ENCODE measurements at regions not wholly inside any gene's neighbourhood (a gene's known extent, or its start where the extent isn't known, plus 50 kb on each side); places are given as distances from the start of the nearest gene placed in this dataset.

DNA sequence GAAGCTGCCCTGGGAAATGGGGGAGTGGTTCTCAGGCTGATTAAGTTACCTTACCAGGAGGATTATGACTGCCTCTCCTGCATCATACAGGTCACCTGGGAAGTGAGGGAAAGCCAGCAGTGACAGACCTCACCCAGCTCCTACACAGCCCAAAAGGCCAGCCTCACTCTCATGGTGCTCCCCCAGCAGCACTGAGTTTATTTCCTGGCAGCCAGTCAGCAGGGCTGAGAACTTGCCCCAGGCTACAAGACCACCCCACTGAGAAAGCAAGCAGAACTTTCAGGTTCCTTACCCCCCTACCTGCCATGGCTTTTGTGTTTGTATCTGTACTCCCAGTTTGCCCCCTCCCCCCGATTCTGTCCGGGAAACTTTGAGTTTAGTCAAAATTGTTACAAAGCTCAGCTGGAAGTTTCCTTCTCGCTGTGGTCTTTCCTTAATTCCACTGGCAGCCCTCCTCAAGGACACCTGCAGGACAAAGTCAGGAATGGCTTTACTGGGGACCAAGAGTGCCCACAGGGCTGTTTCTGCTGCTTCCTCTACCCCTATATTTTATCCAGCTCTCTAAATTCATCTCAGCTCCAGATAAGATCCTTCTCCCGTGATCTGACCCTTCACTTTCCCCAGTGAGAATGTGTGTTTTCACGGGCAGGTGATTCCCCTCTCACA, 649.8 kb upstream of the MBL2 start:
- no peak for TF ChIP-seq RAD21 (conservative IDR thresholded peaks at IDR 0.05)
- TF ChIP-seq, protein P1, sequence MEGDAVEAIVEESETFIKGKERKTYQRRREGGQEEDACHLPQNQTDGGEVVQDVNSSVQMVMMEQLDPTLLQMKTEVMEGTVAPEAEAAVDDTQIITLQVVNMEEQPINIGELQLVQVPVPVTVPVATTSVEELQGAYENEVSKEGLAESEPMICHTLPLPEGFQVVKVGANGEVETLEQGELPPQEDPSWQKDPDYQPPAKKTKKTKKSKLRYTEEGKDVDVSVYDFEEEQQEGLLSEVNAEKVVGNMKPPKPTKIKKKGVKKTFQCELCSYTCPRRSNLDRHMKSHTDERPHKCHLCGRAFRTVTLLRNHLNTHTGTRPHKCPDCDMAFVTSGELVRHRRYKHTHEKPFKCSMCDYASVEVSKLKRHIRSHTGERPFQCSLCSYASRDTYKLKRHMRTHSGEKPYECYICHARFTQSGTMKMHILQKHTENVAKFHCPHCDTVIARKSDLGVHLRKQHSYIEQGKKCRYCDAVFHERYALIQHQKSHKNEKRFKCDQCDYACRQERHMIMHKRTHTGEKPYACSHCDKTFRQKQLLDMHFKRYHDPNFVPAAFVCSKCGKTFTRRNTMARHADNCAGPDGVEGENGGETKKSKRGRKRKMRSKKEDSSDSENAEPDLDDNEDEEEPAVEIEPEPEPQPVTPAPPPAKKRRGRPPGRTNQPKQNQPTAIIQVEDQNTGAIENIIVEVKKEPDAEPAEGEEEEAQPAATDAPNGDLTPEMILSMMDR (IDR thresholded peaks at IDR 0.05; ENCODE audit: poor library complexity, severe bottlenecking): no peak
- no peak for TF ChIP-seq POLR2AphosphoS5 (IDR thresholded peaks at IDR 0.05)
- TF ChIP-seq EZH2 (IDR thresholded peaks at IDR 0.05; ENCODE audit: borderline replicate concordance, insufficient read depth, low read length, poor library complexity, severe bottlenecking): no peak
- TF ChIP-seq, protein P2, sequence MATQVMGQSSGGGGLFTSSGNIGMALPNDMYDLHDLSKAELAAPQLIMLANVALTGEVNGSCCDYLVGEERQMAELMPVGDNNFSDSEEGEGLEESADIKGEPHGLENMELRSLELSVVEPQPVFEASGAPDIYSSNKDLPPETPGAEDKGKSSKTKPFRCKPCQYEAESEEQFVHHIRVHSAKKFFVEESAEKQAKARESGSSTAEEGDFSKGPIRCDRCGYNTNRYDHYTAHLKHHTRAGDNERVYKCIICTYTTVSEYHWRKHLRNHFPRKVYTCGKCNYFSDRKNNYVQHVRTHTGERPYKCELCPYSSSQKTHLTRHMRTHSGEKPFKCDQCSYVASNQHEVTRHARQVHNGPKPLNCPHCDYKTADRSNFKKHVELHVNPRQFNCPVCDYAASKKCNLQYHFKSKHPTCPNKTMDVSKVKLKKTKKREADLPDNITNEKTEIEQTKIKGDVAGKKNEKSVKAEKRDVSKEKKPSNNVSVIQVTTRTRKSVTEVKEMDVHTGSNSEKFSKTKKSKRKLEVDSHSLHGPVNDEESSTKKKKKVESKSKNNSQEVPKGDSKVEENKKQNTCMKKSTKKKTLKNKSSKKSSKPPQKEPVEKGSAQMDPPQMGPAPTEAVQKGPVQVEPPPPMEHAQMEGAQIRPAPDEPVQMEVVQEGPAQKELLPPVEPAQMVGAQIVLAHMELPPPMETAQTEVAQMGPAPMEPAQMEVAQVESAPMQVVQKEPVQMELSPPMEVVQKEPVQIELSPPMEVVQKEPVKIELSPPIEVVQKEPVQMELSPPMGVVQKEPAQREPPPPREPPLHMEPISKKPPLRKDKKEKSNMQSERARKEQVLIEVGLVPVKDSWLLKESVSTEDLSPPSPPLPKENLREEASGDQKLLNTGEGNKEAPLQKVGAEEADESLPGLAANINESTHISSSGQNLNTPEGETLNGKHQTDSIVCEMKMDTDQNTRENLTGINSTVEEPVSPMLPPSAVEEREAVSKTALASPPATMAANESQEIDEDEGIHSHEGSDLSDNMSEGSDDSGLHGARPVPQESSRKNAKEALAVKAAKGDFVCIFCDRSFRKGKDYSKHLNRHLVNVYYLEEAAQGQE (IDR thresholded peaks at IDR 0.05; ENCODE audit: borderline replicate concordance): no peak
- no peak for TF ChIP-seq SMC3 (conservative IDR thresholded peaks at IDR 0.05; ENCODE audit: poor library complexity)
- no peak for TF ChIP-seq EP300 (conservative IDR thresholded peaks at IDR 0.05; ENCODE audit: poor library complexity, severe bottlenecking)
- TF ChIP-seq TAF1 (IDR thresholded peaks at IDR 0.05; ENCODE audit: low read depth): no peak
